SU-DHL-6 (cell line): ENCODE measurements at regions not wholly inside any gene's neighbourhood (a gene's known extent, or its start where the extent isn't known, plus 50 kb on each side); places are given as distances from the start of the nearest gene placed in this dataset.

ENCODE experiments used
- EZH2phosphoT487 ChIP-seq: fragments of 200-600 bp; sonication (generic), shearing (Covaris generic); conservative IDR thresholded peaks from 2 replicates; pipeline ENCODE4 v1.6.1; 2018; ENCODE audit warnings: mild to moderate bottlenecking, antibody characterized with exemption, low read length, moderate library complexity, mixed read lengths
- TF ChIP-seq, protein P1 (sequence below): fragments of 200-600 bp; sonication (generic); IDR thresholded peaks from one replicate; pipeline ENCODE4 v1.5.1; 2017; ENCODE audit warnings: antibody characterized with exemption, mild to moderate bottlenecking, low read length, moderate library complexity; ENCODE audit not compliant: insufficient read depth, poor library complexity, severe bottlenecking

DNA sequence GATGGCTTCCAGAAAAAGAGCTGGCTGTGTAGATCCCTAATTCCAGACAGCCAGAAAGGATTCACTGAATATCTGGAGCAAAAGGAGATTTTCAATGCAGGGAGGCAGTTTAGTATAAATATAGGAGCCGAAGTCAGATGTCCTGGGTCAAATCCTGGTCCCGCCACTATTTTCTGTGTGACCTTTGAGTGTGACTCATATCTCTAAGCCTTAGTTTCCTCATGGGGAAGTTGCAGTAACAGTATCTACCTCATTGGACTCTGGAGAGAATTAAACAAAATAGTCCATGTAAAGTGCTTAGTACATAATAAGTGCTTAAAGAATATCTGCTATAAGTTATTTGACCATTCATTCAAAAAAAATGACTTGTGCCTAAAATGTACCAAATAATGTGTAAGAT is 52.1 kb upstream of the ITGA6 start:
- TF ChIP-seq, protein P1, sequence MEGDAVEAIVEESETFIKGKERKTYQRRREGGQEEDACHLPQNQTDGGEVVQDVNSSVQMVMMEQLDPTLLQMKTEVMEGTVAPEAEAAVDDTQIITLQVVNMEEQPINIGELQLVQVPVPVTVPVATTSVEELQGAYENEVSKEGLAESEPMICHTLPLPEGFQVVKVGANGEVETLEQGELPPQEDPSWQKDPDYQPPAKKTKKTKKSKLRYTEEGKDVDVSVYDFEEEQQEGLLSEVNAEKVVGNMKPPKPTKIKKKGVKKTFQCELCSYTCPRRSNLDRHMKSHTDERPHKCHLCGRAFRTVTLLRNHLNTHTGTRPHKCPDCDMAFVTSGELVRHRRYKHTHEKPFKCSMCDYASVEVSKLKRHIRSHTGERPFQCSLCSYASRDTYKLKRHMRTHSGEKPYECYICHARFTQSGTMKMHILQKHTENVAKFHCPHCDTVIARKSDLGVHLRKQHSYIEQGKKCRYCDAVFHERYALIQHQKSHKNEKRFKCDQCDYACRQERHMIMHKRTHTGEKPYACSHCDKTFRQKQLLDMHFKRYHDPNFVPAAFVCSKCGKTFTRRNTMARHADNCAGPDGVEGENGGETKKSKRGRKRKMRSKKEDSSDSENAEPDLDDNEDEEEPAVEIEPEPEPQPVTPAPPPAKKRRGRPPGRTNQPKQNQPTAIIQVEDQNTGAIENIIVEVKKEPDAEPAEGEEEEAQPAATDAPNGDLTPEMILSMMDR, result no peak
- no peak for TF ChIP-seq EZH2phosphoT487
